ENCODE measurements at regions not wholly inside any gene's neighbourhood (a gene's known extent, or its start where the extent isn't known, plus 50 kb on each side); places are given as distances from the start of the nearest gene placed in this dataset.

DNA sequence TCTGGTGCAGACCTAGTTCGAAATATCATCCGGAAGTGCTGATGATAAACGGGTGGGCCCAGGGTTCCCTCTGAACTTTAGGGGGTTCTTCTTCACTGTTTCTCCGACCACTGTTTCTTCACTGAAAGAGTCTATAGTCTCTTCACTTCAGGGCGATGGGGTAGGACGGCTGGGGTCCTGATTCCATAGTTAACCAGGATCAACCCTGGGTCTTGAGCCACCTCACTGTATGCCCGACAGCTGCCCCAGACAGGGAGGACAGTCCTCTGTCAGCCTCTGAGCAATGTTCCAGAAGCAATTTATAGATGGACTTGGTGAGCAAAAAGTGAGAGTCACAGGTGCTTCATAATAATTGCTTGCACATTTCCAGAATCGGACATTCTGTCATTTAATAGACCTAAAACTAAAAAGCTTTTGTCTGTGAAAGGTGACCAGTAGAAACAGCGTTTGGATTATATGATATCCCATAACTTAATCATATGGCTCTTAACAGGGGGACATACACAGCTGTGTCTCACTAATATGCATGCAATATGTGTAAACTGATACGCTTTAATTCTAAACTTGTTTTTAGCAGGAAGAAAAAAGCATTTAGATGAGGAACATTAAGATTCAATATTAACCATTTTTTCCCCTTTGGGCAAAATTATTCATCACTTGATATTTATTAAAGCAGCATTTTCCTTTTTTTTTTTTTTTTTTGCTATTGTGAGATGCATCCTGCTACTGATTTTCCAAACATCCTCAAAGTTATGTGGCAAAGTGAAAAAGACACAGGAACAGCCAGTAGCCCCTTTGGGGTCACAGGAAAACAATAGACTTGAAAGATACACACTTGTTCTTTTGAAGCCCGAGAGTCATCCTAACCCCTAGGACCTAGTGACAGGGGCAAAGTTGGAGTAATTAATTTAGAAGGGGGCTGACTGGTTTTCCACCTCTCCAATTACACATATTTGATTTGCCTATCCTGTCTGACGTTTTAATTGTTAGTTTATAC lies 277.0 kb downstream of the ZNF536 start:
- no peak overlapping the region for H4K5ac ChIP-seq (ENCODE audit: insufficient read length, low read depth, low read length)
- no peak for DNase-seq
- no peak overlapping the region for H2BK5ac ChIP-seq (ENCODE audit: insufficient read length, low read length)
- H3K23me2 ChIP-seq (ENCODE audit: insufficient read length, low read depth, low read length, poor library complexity, severe bottlenecking), result no peaks in the 10 kb centered on the region
- H3K79me2 ChIP-seq (ENCODE audit: insufficient read depth, low read length), result no peaks in the 10 kb centered on the region
- H3K27me3 ChIP-seq (ENCODE audit: insufficient read depth, low read length), result no peaks in the 10 kb centered on the region
- no peak overlapping the region for H4K8ac ChIP-seq (replicated peaks; ENCODE audit: insufficient read length, low read depth, low read length)
- no peak overlapping the region for H2AFZ ChIP-seq (ENCODE audit: low read length)
- no peak overlapping the region for H3K4me2 ChIP-seq (ENCODE audit: insufficient read depth, insufficient read length, low read length)
- H2AK5ac ChIP-seq (ENCODE audit: insufficient read length, low read length), result no peak overlapping the region
- H3K27ac ChIP-seq (ENCODE audit: insufficient read length, low read depth, low read length), result no peak overlapping the region
- H3K9me3 ChIP-seq (ENCODE audit: control insufficient read depth, low read depth, low read length), result no peaks in the 10 kb centered on the region
- H3K14ac ChIP-seq (ENCODE audit: insufficient read depth, low read length), result no peak overlapping the region
- no peak overlapping the region for H2BK20ac ChIP-seq (ENCODE audit: low read depth, low read length, poor library complexity, severe bottlenecking)
- H3K27me3 Mint-ChIP-seq (ENCODE audit: low read depth), result peaks cover 3% of the 10 kb centered on the region
- TF ChIP-seq, protein P1, sequence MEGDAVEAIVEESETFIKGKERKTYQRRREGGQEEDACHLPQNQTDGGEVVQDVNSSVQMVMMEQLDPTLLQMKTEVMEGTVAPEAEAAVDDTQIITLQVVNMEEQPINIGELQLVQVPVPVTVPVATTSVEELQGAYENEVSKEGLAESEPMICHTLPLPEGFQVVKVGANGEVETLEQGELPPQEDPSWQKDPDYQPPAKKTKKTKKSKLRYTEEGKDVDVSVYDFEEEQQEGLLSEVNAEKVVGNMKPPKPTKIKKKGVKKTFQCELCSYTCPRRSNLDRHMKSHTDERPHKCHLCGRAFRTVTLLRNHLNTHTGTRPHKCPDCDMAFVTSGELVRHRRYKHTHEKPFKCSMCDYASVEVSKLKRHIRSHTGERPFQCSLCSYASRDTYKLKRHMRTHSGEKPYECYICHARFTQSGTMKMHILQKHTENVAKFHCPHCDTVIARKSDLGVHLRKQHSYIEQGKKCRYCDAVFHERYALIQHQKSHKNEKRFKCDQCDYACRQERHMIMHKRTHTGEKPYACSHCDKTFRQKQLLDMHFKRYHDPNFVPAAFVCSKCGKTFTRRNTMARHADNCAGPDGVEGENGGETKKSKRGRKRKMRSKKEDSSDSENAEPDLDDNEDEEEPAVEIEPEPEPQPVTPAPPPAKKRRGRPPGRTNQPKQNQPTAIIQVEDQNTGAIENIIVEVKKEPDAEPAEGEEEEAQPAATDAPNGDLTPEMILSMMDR (conservative IDR thresholded peaks at IDR 0.05), result no peak
- H2BK120ac ChIP-seq (ENCODE audit: low read depth, low read length, poor library complexity, severe bottlenecking), result no peak overlapping the region
- no peak overlapping the region for H3T11ph ChIP-seq (ENCODE audit: low read length)
- H3K56ac ChIP-seq (ENCODE audit: insufficient read length, low read depth, low read length), result no peak overlapping the region
- H3K36me3 Mint-ChIP-seq (ENCODE audit: insufficient read depth in 1 of 3, low read depth in 3 of 3), result no peaks in the 10 kb centered on the region
- H4K20me1 ChIP-seq (ENCODE audit: control insufficient read depth, insufficient read depth, insufficient read length), result no peaks in the 10 kb centered on the region
- H3K18ac ChIP-seq (ENCODE audit: insufficient read length, low read depth, low read length), result no peak overlapping the region
- no peak overlapping the region for H3K27ac Mint-ChIP-seq
- H3K4ac ChIP-seq (ENCODE audit: low read depth, low read length), result no peak overlapping the region
- H3K79me1 ChIP-seq (ENCODE audit: insufficient read depth, low read depth, low read length, poor library complexity, severe bottlenecking), result no peaks in the 10 kb centered on the region
- no peak overlapping the region for H3K4me3 Mint-ChIP-seq
- no CpG with 5 or more reads among the region's 12 CpGs for WGBS (ENCODE audit: extremely low coverage, insufficient read length, low lambda C conversion rate)
- H2BK12ac ChIP-seq (ENCODE audit: insufficient read length, low read depth, low read length), result no peak overlapping the region
- no peaks in the 10 kb centered on the region for H3K4me1 ChIP-seq (ENCODE audit: insufficient read depth, low read length)
- no peak overlapping the region for H4K91ac ChIP-seq (ENCODE audit: insufficient read length, low read depth, low read length)
- H3K9ac ChIP-seq (ENCODE audit: extremely low read depth, insufficient read length, low read length), result no peak overlapping the region
- no peak overlapping the region for H3K23ac ChIP-seq (ENCODE audit: insufficient read length, low read depth, low read length)
- no peak overlapping the region for H2BK15ac ChIP-seq (ENCODE audit: low read depth, low read length)
- H3K9me3 Mint-ChIP-seq, result no peaks in the 10 kb centered on the region
- peaks cover 31 to 44% of the 10 kb centered on the region in 2 experiments for H3K4me1 Mint-ChIP-seq

Data from H9 (cell line).